Adrenal gland (tissue), 9 donors: ENCODE measurements at regions not wholly inside any gene's neighbourhood (a gene's known extent, or its start where the extent isn't known, plus 50 kb on each side); places are given as distances from the start of the nearest gene placed in this dataset.
A peak's percentile ranks its signal among the peaks of the same experiment; 100 is the strongest.

ENCODE experiments used
- DNase-seq, 7 donors: peaks; one replicate each; pipeline ENCODE4 v3.0.0-alpha.2; 2019 to 2020
- H3K27ac ChIP-seq, 5 donors: fragments of 200-600 bp; sonication (generic) in 4 of 5; 1 replicate in 3 of 5; 2 replicates in 2 of 5; pipeline versions ENCODE4 v1.5.1 to v1.8.0; 2016 to 2020; ENCODE audit warnings: mild to moderate bottlenecking in 1 of 5
- H3K27me3 ChIP-seq: fragments of 200-600 bp; 2 replicates; pipeline ENCODE4 v1.8.0; 2021
- H3K36me3 ChIP-seq, 2 donors: fragments of 200-600 bp; replicated peaks in 1 of 2; 1 replicate in 1 of 2; 2 replicates in 1 of 2; pipeline versions ENCODE4 v1.5.1 to v1.8.0; 2018 to 2022
- H3K4me1 ChIP-seq, 2 donors: fragments of 200-600 bp; replicated peaks in 1 of 2; 1 replicate in 1 of 2; 2 replicates in 1 of 2; pipeline versions ENCODE4 v1.5.1 to v1.8.0; 2018 to 2021
- H3K4me3 ChIP-seq, 4 donors: fragments of 200-600 bp; sonication (generic) in 3 of 4; one replicate each; pipeline ENCODE4 v1.5.1; 2016 to 2018
- H3K9me3 ChIP-seq, 3 donors: fragments of 200-600 bp; sonication (generic) in 1 of 3; replicated peaks in 1 of 3; 1 replicate in 2 of 3; 2 replicates in 1 of 3; pipeline versions ENCODE4 v1.5.1 to v1.8.0; 2016 to 2021
- CTCF ChIP-seq, 6 experiments: fragments of 450-650 bp in 4 of 6; fragments of 200-600 bp in 2 of 6; sonication (generic) in 1 of 6; IDR thresholded peaks; 1 replicate in 5 of 6; 2 replicates in 1 of 6; pipeline versions ENCODE4 v1.5.1 to v1.8.0; 2016 to 2021; ENCODE audit warnings: antibody characterized with exemption in 6 of 6, mild to moderate bottlenecking in 2 of 6, moderate library complexity in 1 of 6
- POLR2A ChIP-seq, 2 donors: fragments of 450-650 bp; IDR thresholded peaks; one replicate each; pipeline ENCODE4 v1.6.1; 2017; ENCODE audit warnings: antibody characterized with exemption in 2 of 2, mild to moderate bottlenecking in 2 of 2, moderate library complexity in 1 of 2
- WGBS, 4 donors: extraction: QIAGEN DNeasy Blood & Tissue Kit in 2 of 4; methylation state at CpG; one replicate each; pipeline versions ENCODE4 v1.1.5 to v1.1.7; 2013 to 2017; 5-methylcytosine and 5-hydroxymethylcytosine counted together
- intact Hi-C, 2 donors: fragments of 100-400 bp; cut with DNase I; formaldehyde crosslinking; loops; one replicate each; pipeline versions ENCODE4 v1.14.1 to v1.15.0; 2022 to 2023
- donor health status: healthy with polysubstance abuse.
- donor health status: Bipolar disorder and iron deficiency.
- donor health status: DM: yes; HTN: yes; CAD: no.
- donor health status: DM: no; HTN: no; CAD: no.
- donor health status: DM: no; HTN: no; CAD: no.

- no peak overlapping the region for H3K27ac ChIP-seq
- no peaks in the 10 kb centered on the region for H3K27me3 ChIP-seq
- DNase-seq, result peak in 5 of 7 donors; percentile 38 to 64 (median 47)
- intact Hi-C loops, result no loop called here
- H3K4me1 ChIP-seq, result no peaks in the 10 kb centered on the region
- H3K4me3 ChIP-seq, result no peak overlapping the region
- no peaks in the 10 kb centered on the region for H3K9me3 ChIP-seq
- no peaks in the 10 kb centered on the region for H3K36me3 ChIP-seq
- TF ChIP-seq CTCF (IDR thresholded peaks at IDR 0.05), result no peak
- no peak for TF ChIP-seq POLR2A (IDR thresholded peaks at IDR 0.05)
- 32 to 38% (median 35%) methylated on average over 4 of the region's 4 CpGs for WGBS, 4 donors
Observed at GRCh38 chr3:31237887-31238286, 294.8 kb upstream of the STT3B start.

GRCh38 chr3:31240013-31240412, 292.7 kb upstream of the STT3B start:
- DNase-seq, result no peak
- H3K4me1 ChIP-seq, result no peaks in the 10 kb centered on the region
- H3K4me3 ChIP-seq, result no peak overlapping the region
- H3K27me3 ChIP-seq, result no peaks in the 10 kb centered on the region
- WGBS, 4 donors, result 84 to 93% (median 90%) methylated on average over 5 of the region's 5 CpGs
- no peaks in the 10 kb centered on the region for H3K36me3 ChIP-seq
- TF ChIP-seq CTCF (IDR thresholded peaks at IDR 0.05), result no peak
- TF ChIP-seq POLR2A (IDR thresholded peaks at IDR 0.05), result no peak
- H3K27ac ChIP-seq, result no peak overlapping the region
- H3K9me3 ChIP-seq, result peaks cover 0 to 4% (median 0%) of the 10 kb centered on the region in 3 donors
- intact Hi-C loops, result no loop called here

- peaks cover 0 to 4% (median 0%) of the 10 kb centered on the region in 3 donors for H3K9me3 ChIP-seq
- TF ChIP-seq POLR2A (IDR thresholded peaks at IDR 0.05) (no peak), CTCF (IDR thresholded peaks at IDR 0.05) (no peak)
- WGBS, 4 donors, result 75 to 97% (median 86%) methylated on average over 1 of the region's 1 CpG
Observed at GRCh38 chr3:31240466-31240865, 292.3 kb upstream of the STT3B start.

GRCh38 chr3:31240874-31241273, 291.9 kb upstream of the STT3B start:
- Histone ChIP-seq H3K27ac (no peak overlapping the region), H3K36me3 (no peaks in the 10 kb centered on the region), H3K27me3 (no peaks in the 10 kb centered on the region), H3K4me1 (no peaks in the 10 kb centered on the region), H3K9me3 (peaks cover 0 to 4% (median 0%) of the 10 kb centered on the region in 3 donors), H3K4me3 (no peak overlapping the region)
- DNase-seq, result no peak
- WGBS, 4 donors, result 71 to 84% (median 78%) methylated on average over 1 of the region's 1 CpG
- TF ChIP-seq POLR2A (IDR thresholded peaks at IDR 0.05) (no peak), CTCF (IDR thresholded peaks at IDR 0.05) (no peak)
- intact Hi-C loops, result no loop called here

More at GRCh38 chr3:31240466-31240865, 292.3 kb upstream of the STT3B start:
- no peak for DNase-seq
- H3K4me1 ChIP-seq, result no peaks in the 10 kb centered on the region
- H3K4me3 ChIP-seq, result no peak overlapping the region
- intact Hi-C loops, result no loop called here
- H3K36me3 ChIP-seq, result no peaks in the 10 kb centered on the region
- no peaks in the 10 kb centered on the region for H3K27me3 ChIP-seq
- H3K27ac ChIP-seq, result no peak overlapping the region
